ENCODE measurements at regions not wholly inside any gene's neighbourhood (a gene's known extent, or its start where the extent isn't known, plus 50 kb on each side); places are given as distances from the start of the nearest gene placed in this dataset.

DNA sequence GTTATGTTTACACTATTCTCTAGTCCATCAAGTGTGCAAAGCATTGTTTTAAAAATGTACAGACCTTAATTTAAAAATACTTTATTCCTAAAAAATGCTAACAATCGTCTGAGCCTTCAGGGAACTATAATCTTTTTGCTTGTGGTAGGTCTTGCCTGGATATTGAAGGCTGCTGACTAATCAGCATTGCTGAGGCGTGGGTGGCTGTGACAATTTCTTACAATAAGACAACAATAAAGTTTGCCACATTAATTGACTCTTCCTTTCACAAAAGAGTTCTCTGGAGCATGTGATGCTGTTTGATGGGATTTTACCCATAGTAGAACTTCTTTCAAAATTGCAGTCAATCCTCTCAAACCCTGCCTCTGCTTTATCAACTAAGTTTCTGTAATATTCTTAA, 384.0 kb upstream of the TGFBR2 start:
- Histone ChIP-seq H3K36me3 (ENCODE audit: insufficient read depth, low read length) (no peaks in the 10 kb centered on the region), H3K4me1 (ENCODE audit: insufficient read depth, low read length, poor library complexity, severe bottlenecking) (peaks cover 6% of the 10 kb centered on the region), H3K27me3 (ENCODE audit: insufficient read depth, low read length, poor library complexity, severe bottlenecking) (no peaks in the 10 kb centered on the region), H2AFZ (ENCODE audit: low read length) (no peak overlapping the region), H3K4me2 (ENCODE audit: low read depth, low read length, poor library complexity, severe bottlenecking) (no peak overlapping the region), H3F3A (ENCODE audit: low read depth) (no peaks in the 10 kb centered on the region), H4K20me1 (ENCODE audit: insufficient read depth, low read length, poor library complexity, severe bottlenecking) (no peaks in the 10 kb centered on the region), H3K9me2 (replicated peaks; ENCODE audit: low read depth, low read length) (no peaks in the 10 kb centered on the region), H3K9ac (ENCODE audit: low read depth, low read length, poor library complexity, severe bottlenecking) (no peak overlapping the region), H3K9me3 (ENCODE audit: insufficient read depth, low read depth, low read length) (no peaks in the 10 kb centered on the region), H3K4me3 (ENCODE audit: low read length, poor library complexity, severe bottlenecking) (no peak overlapping the region), H3K79me2 (ENCODE audit: insufficient read depth, low read length) (no peaks in the 10 kb centered on the region)
- TF ChIP-seq EZH2phosphoT487 (IDR thresholded peaks at IDR 0.05; ENCODE audit: borderline replicate concordance) = no peak
- TF ChIP-seq, protein P1, sequence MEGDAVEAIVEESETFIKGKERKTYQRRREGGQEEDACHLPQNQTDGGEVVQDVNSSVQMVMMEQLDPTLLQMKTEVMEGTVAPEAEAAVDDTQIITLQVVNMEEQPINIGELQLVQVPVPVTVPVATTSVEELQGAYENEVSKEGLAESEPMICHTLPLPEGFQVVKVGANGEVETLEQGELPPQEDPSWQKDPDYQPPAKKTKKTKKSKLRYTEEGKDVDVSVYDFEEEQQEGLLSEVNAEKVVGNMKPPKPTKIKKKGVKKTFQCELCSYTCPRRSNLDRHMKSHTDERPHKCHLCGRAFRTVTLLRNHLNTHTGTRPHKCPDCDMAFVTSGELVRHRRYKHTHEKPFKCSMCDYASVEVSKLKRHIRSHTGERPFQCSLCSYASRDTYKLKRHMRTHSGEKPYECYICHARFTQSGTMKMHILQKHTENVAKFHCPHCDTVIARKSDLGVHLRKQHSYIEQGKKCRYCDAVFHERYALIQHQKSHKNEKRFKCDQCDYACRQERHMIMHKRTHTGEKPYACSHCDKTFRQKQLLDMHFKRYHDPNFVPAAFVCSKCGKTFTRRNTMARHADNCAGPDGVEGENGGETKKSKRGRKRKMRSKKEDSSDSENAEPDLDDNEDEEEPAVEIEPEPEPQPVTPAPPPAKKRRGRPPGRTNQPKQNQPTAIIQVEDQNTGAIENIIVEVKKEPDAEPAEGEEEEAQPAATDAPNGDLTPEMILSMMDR (conservative IDR thresholded peaks at IDR 0.05; ENCODE audit: low read length) = no peak

DNA sequence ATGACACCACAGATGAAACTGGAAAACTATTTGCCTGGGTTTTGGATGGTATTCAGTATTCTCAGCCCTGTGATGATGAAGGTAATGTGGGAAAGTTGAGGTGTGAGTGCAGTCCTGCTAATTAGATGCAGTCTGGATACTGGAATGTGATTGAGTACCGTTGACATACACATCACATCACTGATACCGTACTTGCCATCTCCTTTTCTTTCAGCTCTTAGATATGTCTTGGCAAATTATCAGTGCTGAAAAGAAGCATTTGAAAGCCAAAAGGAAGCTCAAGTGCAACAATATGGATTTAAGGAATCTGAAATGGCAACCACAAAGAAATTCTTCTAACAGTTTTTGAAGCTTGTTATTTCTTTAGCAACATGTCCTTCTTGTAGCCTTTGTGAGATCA, 381.4 kb upstream of the TGFBR2 start:
- TF ChIP-seq, protein P1 (conservative IDR thresholded peaks at IDR 0.05; ENCODE audit: low read length) = no peak
- no peak for TF ChIP-seq EZH2phosphoT487 (IDR thresholded peaks at IDR 0.05; ENCODE audit: borderline replicate concordance)
- H2AFZ ChIP-seq (ENCODE audit: low read length) = no peak overlapping the region
- no peaks in the 10 kb centered on the region for H3K27me3 ChIP-seq (ENCODE audit: insufficient read depth, low read length, poor library complexity, severe bottlenecking)
- H3K9me3 ChIP-seq (ENCODE audit: insufficient read depth, low read depth, low read length) = no peaks in the 10 kb centered on the region
- no peaks in the 10 kb centered on the region for H3K9me2 ChIP-seq (replicated peaks; ENCODE audit: low read depth, low read length)
- H3K9ac ChIP-seq (ENCODE audit: low read depth, low read length, poor library complexity, severe bottlenecking) = no peak overlapping the region
- no peaks in the 10 kb centered on the region for H4K20me1 ChIP-seq (ENCODE audit: insufficient read depth, low read length, poor library complexity, severe bottlenecking)
- no peak overlapping the region for H3K4me2 ChIP-seq (ENCODE audit: low read depth, low read length, poor library complexity, severe bottlenecking)
- H3K36me3 ChIP-seq (ENCODE audit: insufficient read depth, low read length) = no peaks in the 10 kb centered on the region
- no peak overlapping the region for H3K4me3 ChIP-seq (ENCODE audit: low read length, poor library complexity, severe bottlenecking)
- no peaks in the 10 kb centered on the region for H3K79me2 ChIP-seq (ENCODE audit: insufficient read depth, low read length)
- H3F3A ChIP-seq (ENCODE audit: low read depth) = no peaks in the 10 kb centered on the region
- H3K4me1 ChIP-seq (ENCODE audit: insufficient read depth, low read length, poor library complexity, severe bottlenecking) = peaks cover 15% of the 10 kb centered on the region

DNA sequence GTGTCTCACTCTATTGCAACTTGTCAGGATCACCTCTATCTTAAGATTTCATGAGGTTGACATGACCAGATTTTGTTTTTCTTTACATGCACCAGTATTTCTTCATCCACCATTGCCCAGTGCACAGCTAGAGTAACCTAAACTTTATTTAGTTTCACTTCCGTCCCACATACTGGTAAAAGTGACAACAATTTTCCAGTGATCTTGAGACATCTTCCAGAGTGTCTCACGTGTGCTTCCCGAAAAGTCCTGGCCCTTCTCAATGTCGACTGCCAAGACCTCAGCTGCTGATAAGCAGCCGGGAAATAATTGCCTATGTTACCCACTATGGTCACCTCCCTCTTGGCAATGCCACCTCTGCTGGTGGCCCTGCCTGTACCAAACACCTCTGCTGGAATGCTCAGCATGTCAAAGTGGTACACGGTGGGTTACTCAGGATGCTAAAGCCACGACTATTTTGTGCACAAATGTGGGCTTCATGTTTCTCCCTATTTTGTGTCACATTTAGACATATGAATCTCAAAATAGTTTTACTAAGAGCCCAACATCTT, 379.7 kb upstream of the TGFBR2 start:
- H3K27me3 ChIP-seq (ENCODE audit: insufficient read depth, low read length, poor library complexity, severe bottlenecking) = no peaks in the 10 kb centered on the region
- no peaks in the 10 kb centered on the region for H4K20me1 ChIP-seq (ENCODE audit: insufficient read depth, low read length, poor library complexity, severe bottlenecking)

More for the DNA sequence above, 379.7 kb upstream of the TGFBR2 start:
- Histone ChIP-seq H3K9me2 (replicated peaks; ENCODE audit: low read depth, low read length) (no peaks in the 10 kb centered on the region), H3K4me2 (ENCODE audit: low read depth, low read length, poor library complexity, severe bottlenecking) (no peak overlapping the region), H3K79me2 (ENCODE audit: insufficient read depth, low read length) (no peaks in the 10 kb centered on the region), H2AFZ (ENCODE audit: low read length) (no peak overlapping the region), H3K4me3 (ENCODE audit: low read length, poor library complexity, severe bottlenecking) (no peak overlapping the region), H3K4me1 (ENCODE audit: insufficient read depth, low read length, poor library complexity, severe bottlenecking) (peaks cover 19% of the 10 kb centered on the region), H3K9ac (ENCODE audit: low read depth, low read length, poor library complexity, severe bottlenecking) (no peak overlapping the region), H3K9me3 (ENCODE audit: insufficient read depth, low read depth, low read length) (no peaks in the 10 kb centered on the region), H3F3A (ENCODE audit: low read depth) (no peaks in the 10 kb centered on the region), H3K36me3 (ENCODE audit: insufficient read depth, low read length) (no peaks in the 10 kb centered on the region)
- TF ChIP-seq EZH2phosphoT487 (IDR thresholded peaks at IDR 0.05; ENCODE audit: borderline replicate concordance) = no peak
- TF ChIP-seq, protein P1 (conservative IDR thresholded peaks at IDR 0.05; ENCODE audit: low read length) = no peak
